CD1c-positive myeloid dendritic cell (primary cell): ENCODE measurements at regions not wholly inside any gene's neighbourhood (a gene's known extent, or its start where the extent isn't known, plus 50 kb on each side); places are given as distances from the start of the nearest gene placed in this dataset.
A peak's percentile ranks its signal among the peaks of the same experiment; 100 is the strongest.
"Not testable (repeated sequence)": the region's sequence is repeated elsewhere in the genome, so short reads cannot be mapped to it uniquely, and the experiment has no call there.

ENCODE experiments used
- DNase-seq: peaks from one replicate; pipeline ENCODE4 v3.0.0-alpha.2; 2016; ENCODE audit errors: extremely low spot score

- no peak for DNase-seq
Measured at GRCh38 chr6:12348530-12349511, 58.7 kb downstream of the EDN1 start.

- no peak for DNase-seq
Measured at GRCh38 chr6:12350644-12351170, 60.5 kb downstream of the EDN1 start.

GRCh38 chr6:12351672-12352071, 61.5 kb downstream of the EDN1 start:
- DNase-seq = no peak

DNA sequence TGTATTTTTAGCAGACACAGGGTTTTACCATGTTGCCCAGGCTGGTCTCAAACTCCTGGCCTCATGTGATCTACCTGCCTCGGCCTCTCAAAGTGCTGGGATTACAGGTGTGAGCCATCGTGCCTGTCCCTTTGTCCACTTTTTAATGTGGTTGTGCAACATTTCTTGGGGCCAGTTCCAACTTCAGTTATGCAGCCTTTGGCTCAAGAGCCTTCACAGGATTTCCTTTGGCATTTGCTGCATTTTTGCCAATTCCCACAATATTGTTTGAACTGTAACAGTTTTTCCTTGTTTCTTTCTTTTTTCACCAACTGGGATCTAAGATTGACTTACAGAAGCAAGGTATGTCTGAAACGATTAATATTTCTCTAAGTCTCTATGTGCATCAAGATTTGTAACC, 63.6 kb downstream of the EDN1 start:
- no peak for DNase-seq

GRCh38 chr6:12354499-12354898, 64.3 kb downstream of the EDN1 start:
- DNase-seq = no peak

DNA sequence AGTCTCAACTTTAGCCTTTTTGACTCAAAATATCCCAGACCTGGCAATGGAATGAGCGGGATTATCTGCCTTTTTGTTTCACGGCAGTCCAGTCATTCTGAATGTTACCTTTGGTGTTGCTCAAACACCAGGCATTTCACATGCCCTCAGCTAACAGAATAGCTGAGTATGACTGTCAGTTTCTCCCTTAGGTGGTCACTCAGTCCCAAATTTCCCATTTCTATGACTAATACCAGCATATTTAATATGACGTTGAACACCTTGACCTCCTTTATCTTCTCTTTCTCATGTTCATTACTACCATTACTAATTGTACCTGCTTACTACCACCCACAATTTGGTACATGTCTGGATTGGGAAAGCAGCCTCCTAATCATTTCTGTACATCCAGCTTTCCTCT, 65.2 kb downstream of the EDN1 start:
- no peak for DNase-seq

DNA sequence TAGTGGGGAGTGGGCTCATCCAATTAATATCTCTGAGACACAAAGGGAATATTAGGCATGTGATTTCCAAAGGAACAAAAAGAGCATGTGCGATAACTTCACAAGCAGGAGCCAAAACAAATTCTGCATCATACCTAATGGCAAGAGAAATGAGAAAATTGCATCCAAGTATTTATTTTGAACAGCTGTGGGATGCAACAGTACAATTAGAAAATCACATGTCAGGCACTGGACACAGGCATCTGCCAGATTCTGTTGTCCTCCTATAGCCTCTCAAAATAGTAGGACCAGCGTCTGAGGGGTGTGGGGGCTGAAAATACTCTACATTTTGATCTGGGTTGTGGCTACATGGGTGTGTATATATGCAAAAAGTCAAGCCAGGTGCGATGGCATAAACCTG, 66.3 kb downstream of the EDN1 start:
- DNase-seq = no peak

GRCh38 chr6:12356983-12357972, 67.1 kb downstream of the EDN1 start:
- DNase-seq = peak; percentile 79

DNA sequence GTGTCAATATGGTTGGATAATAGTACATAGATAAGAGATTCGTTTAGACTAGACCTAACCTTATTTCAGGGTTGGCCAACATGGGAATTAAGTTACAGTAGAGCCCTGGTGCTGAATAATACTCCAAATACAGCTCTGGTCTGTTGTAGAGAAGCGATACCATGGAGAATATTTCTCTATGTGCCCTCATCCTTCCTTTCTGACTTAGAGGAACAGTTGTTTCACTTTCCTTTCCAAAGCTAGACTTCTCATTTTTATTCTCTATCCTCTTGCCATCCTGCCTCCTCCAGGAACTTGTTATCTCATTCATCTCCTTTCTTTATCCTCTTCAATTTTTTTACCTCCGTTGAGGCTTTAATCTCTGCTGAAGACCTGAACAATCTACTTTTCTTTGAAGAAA, 68.9 kb downstream of the EDN1 start:
- peak; percentile 44 for DNase-seq

DNA sequence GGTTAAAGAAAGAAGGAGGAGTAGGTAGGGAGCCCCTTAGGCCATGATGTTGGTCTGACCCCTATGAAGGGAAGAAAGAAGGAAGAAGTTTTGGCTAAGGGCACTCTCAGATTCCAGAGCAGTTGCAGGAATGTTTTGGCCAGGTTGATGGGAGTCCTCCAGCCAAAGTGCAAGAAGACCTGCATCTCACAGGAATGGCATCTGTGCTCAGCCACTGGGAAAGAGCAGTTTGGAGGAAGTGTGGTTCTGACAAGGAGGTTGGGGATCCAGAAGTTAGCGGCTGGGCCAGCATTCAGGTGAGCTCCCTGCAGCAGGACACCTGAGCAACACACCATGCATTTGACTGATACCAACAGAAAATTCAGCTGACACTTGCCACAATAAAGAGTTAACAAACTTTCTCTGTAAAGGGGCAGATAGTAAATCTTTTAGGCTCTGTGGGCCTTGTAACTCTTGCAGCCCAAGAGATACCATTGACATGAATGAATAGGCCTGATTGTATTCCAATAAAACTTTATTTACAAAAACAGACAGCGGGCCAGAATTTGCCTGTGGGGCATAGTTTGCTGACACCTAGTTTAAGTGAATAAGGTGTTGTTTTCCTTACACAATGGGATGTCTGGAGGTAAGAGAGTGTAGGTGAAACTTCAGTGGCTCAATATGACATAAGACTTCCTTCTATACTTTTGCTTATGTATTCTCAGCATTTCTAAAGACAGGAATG, 71.0 kb downstream of the EDN1 start:
- DNase-seq = no peak

DNA sequence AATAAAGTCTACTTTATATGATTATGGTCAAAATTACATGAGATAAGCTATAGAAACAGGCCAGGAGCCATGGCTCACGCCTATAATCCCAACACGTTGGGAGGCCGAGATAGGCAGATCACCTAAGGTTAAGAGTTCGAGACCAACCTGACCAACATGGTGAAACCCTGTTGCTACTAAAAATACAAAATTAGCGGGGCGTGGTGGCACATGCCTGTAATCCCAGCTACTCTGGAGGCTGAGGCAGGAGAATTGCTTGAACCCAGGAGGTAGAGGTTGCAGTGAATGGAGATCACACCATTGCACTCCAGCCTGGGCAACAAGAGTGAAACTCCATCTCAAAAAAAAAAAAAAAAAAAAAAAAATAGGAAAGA, 73.1 kb downstream of the EDN1 start:
- DNase-seq = not testable (repeated sequence)

GRCh38 chr6:12363651-12364381, 73.7 kb downstream of the EDN1 start:
- peak; percentile 90 for DNase-seq

GRCh38 chr6:12364621-12365020, 74.5 kb downstream of the EDN1 start:
- no peak for DNase-seq

GRCh38 chr6:12366731-12367130, 76.6 kb downstream of the EDN1 start:
- DNase-seq = no peak

DNA sequence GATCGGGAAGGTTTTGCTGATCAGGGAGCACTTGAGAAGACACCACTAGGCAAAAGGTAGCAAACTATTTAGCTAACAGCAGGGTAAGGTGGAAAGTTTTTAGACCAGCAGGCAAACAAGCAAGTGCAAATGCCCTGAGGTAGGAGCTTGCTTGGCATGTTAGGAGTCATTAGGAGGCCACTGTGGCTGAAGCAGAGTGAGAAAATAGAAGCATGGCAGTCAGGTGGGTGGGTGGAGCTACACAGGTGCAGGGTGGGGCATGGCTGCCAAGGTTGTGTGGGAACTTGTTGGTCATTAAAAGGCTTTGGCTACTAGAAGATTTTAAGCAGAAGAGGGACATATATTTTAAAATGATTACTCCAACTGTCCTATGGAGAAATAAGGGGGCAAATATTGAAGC, 77.3 kb downstream of the EDN1 start:
- DNase-seq = no peak

- DNase-seq = no peak
Measured at GRCh38 chr6:12369355-12369754, 79.2 kb downstream of the EDN1 start.

DNA sequence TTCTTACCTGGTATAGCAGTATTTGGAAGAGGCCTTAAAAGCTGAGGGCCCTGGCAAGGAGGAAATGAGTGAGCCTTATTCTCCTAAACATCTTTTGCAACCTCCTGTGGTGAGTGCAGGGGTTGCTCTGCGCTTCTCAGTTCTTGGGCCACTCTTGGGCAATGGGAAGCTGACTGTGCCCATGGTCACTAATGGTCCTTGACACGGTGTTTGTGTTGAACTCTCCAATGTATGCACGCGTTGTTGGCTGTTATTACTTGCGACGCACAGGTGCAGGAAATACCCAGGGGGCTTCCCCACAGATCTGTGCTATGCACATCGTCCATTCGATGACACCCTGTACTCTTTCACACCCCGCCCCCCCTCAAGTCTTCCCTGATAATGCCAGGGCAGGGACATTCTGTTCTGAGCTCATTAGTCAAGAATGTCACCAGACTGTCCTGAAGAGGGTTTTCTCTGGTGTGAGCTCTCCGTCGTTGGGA, 79.7 kb downstream of the EDN1 start:
- DNase-seq = peak; percentile 76

DNA sequence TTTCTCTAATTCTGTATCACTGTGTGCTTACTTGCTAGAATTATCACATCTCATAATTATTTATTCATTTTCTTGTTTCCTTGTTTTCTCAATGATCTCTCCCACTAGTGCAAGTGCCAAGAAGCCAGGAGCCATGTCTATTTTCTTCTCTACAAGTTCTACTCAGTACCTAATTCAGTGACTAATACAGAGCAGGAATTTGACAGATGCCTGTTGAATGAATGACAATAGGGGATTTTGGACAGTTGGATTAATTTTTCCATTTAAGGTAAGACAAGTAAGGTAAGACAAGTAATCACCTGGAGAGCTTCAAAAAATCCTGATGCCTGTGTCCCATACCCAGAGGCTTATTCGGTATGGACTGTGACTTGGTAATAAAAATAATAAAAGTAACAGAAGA, 81.0 kb downstream of the EDN1 start:
- no peak for DNase-seq

GRCh38 chr6:12371641-12372146, 81.5 kb downstream of the EDN1 start:
- no peak for DNase-seq

DNA sequence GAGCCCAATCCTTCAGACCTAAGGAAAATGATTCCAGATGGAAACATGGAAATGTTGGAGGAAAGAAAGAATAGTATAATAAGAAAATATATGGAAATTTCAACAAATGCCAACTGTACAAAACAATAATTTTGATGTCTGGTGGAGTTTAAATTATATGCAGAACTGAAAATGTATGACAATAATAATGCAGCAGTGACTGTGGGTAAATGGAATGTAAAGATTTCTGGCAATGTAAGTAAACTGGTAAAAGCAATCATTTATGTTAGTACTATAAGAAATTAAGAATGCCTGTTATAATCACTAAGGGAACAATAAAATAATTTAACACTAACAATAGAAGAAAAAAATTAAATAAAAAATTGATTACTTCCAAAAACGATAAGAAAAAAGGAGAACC, 89.0 kb downstream of the EDN1 start:
- DNase-seq = no peak
